ENCODE measurements at regions not wholly inside any gene's neighbourhood (a gene's known extent, or its start where the extent isn't known, plus 50 kb on each side); places are given as distances from the start of the nearest gene placed in this dataset.

DNA sequence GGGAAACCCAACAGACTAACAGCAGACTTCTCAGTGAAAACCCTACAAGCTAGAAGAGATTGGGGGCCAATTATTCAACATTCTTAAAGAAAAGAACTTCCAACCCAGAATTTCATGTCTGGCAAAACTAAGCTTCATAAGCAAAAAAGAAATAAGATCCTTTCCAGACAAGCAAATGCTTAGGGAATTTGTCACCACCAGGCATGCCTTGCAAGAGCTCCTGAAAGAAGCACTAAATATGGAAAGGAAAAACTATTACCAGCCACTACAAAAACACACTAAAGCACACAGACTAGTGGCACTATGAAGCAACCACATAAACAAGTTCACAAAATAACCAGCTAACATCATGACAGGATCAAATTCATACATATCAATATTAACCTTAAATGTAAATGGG is 131.1 kb downstream of the OR2K2 start:
- TF ChIP-seq, protein P1, sequence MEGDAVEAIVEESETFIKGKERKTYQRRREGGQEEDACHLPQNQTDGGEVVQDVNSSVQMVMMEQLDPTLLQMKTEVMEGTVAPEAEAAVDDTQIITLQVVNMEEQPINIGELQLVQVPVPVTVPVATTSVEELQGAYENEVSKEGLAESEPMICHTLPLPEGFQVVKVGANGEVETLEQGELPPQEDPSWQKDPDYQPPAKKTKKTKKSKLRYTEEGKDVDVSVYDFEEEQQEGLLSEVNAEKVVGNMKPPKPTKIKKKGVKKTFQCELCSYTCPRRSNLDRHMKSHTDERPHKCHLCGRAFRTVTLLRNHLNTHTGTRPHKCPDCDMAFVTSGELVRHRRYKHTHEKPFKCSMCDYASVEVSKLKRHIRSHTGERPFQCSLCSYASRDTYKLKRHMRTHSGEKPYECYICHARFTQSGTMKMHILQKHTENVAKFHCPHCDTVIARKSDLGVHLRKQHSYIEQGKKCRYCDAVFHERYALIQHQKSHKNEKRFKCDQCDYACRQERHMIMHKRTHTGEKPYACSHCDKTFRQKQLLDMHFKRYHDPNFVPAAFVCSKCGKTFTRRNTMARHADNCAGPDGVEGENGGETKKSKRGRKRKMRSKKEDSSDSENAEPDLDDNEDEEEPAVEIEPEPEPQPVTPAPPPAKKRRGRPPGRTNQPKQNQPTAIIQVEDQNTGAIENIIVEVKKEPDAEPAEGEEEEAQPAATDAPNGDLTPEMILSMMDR (optimal IDR thresholded peaks at IDR 0.05 in 1 of 3, IDR thresholded peaks at IDR 0.05 in 1 of 3, conservative IDR thresholded peaks at IDR 0.05 in 1 of 3; ENCODE audit: extremely low read depth in 1 of 3, insufficient read depth in 2 of 3, low read length in 3 of 3) = no peak
- no peak for TF ChIP-seq EZH2 (IDR thresholded peaks at IDR 0.05; ENCODE audit: low read length)

Data from keratinocyte (primary cell).